ENCODE measurements at regions not wholly inside any gene's neighbourhood (a gene's known extent, or its start where the extent isn't known, plus 50 kb on each side); places are given as distances from the start of the nearest gene placed in this dataset.
"Not testable (repeated sequence)": the region's sequence is repeated elsewhere in the genome, so short reads cannot be mapped to it uniquely, and the experiment has no call there.

DNA sequence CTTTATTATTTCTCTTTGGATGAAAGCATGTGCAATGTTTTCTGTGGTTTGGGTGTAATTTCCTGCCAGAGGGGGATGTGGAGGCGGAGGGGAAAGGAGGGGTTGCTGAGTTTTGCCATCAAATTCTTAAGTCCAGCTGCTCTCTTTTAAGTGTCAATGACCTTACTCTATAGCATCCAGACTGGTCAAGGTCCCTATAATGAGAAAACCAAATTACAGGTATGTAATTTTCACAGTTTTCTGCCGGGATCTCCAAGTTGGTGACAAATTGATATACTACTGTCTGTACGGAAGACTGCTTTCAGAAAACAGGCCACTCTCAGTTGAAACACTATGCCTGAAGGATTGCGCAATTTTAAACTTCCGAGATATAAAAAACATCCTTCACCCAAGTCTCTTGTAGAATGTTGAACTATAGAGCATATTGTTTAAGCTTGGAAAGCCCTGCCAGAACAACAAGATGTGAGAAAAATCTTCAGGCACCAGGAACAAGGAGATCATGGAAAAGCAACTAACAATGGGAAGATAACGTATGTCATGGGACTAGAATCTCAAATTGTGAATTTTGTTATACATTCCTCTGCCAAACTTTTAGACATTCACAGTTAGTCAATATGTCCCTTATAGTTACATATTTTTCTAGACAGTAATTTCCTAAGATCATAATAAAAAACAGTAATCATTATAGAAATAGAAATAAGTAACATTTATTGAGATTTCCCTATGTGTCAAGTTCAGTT is 300.7 kb upstream of the SATB1 start:
- DNase-seq (ENCODE audit: low read depth) = no peak

DNA sequence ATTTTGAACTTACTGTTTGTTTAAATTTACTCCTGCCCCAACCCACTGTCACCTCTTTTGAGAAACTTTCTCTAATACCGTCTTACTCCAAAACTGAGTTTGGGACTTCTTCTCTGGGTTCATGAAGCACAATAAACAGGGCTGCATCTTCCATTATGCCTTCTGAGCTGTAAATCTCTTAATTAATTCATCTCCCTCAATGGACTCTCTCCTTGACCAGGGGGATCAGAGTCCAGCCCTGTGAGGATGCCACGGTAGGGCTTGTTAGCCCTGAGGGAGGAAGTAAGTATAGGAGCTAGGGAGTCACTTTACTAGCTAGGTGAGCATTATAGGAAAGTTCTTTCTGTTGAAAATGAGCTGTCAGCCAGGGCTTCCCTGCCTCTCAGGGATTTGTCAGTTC is 299.3 kb upstream of the SATB1 start:
- no peak for DNase-seq (ENCODE audit: low read depth)
- in situ Hi-C loops (cut with HindIII; ENCODE audit: low pct_unique_long_range_greater_than_20kb, low sequenced_read_pairs) = no loop called here

More for the DNA sequence above, 300.7 kb upstream of the SATB1 start:
- in situ Hi-C loops (cut with HindIII; ENCODE audit: low pct_unique_long_range_greater_than_20kb, low sequenced_read_pairs) = no loop called here

DNA sequence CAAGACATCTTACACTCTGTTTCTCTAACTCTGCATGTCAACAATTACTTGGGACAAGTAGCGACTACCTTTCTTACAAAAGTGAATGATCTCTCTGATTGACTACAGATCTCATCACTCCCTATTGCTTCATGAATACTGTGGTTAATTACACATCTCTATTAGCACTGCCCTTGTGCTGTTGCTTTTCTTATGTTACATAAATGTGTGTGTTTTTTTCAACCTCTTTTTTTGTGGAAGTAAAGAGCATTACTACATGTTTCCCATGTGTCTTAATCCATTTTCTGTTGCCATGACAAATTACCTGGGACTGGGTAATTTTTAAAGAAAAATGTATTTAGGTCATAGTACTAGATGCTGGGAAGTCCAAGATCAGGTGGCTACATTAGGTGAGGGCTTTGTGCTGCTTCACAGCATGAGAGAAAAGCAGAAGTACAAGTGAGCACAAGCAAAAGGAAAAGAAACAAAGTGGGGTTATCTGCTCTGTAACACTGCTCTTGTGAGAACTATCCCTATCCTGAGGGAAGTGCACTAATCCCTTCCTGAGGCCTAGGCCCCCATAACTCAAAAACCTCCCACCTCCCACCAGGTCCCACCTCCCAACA is 298.2 kb upstream of the SATB1 start:
- in situ Hi-C loops (cut with HindIII; ENCODE audit: low pct_unique_long_range_greater_than_20kb, low sequenced_read_pairs) = no loop called here
- no peak for DNase-seq (ENCODE audit: low read depth)

DNA sequence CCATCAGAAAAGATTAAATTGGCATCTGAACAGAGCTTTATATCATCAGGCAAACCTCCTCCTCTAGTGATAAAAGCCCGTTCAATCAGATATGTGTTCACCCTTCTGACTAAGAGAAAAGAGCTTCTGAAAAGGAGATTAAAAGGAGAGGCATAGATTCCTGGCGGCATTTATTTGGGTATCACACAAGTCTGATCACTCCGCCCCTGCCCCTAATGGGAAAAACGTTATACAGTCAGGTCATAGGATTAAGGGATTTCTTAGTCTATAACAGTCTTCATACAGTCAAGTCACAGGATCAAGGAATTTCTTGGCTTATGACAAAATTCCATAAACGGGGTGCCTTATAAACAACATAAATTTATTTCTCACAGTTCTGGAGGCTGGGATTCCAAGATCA is 295.4 kb upstream of the SATB1 start:
- in situ Hi-C loops (cut with HindIII; ENCODE audit: low pct_unique_long_range_greater_than_20kb, low sequenced_read_pairs) = no loop called here
- DNase-seq (ENCODE audit: low read depth) = no peak

DNA sequence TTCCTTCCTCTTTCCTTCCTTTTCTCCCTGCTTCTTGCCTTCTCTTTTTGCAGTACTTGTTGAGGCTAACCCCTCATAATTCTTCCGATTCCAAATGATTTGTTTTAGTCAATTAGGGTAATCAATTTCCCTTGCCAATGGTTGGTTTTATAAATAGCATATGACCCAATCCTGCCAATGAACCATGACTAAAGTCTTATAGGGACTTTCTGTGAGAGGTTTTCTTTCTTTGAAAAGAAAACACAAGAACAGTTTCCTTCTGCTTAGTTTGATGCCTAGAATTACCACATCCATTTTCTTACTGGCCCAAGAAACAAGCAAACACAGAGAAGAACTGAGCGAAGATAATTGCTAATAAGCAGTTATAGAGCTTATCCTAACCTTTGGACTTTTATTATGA is 292.5 kb upstream of the SATB1 start:
- in situ Hi-C loops (cut with HindIII; ENCODE audit: low pct_unique_long_range_greater_than_20kb, low sequenced_read_pairs) = no loop called here
- DNase-seq (ENCODE audit: low read depth) = no peak

DNA sequence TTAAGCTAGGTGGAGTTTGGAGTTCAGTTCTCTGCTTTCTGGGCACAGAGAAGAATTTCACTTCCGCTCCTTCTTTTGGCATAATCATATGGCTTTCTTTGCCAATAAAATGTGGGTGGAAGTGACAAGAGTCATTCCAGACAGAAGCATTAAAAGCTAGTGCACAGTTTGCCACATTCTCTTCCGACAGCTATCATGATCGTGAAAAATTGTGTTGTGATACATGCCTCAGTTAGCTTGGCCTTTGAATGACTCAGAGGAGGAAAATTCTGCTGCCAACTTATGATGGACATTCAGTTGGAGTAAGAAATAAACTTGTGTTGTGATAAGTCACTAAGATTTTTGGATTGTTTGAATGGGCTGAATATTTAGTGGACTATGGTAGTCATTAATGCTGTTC is 291.7 kb upstream of the SATB1 start:
- no peak for DNase-seq (ENCODE audit: low read depth)
- in situ Hi-C loops (cut with HindIII; ENCODE audit: low pct_unique_long_range_greater_than_20kb, low sequenced_read_pairs) = no loop called here

DNA sequence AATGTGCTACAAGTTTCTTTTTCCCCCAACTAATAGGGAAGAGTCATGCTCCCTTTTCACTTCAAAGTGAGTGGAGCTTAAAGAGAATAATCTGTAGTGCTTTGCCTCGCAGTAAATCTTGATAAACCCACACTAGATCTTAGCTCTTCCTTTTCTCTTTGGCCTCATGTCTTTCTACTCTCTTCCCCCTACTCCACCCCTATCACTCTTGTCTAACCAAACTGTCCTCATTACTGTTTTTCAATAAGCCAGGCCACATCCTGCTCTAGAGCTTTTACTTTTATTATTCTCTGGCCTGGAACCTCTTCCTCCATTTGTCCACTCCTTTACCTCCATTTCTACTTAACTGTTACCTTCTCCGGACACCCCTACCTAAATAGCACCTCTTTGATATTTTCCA is 291.0 kb upstream of the SATB1 start:
- in situ Hi-C loops (cut with HindIII; ENCODE audit: low pct_unique_long_range_greater_than_20kb, low sequenced_read_pairs) = no loop called here
- DNase-seq (ENCODE audit: low read depth) = no peak

DNA sequence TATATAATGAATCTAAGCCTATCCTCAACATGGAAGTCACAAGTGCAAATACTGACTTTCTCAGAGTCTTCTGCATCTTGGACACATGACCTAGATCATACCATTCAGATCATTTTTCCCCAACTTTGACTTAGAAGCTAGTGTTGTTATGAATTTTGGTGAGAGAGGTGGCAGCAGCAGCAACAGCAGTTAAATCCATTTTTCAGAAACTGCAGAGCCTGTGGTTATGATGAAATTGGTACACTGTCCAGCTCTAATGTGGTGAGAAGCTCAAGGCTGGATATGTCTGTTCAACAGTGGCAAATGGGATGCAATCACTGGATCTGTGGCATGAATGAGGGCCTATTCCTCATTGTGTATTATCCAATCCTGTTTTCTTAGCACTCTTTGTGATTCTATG is 290.1 kb upstream of the SATB1 start:
- no peak for DNase-seq (ENCODE audit: low read depth)
- in situ Hi-C loops (cut with HindIII; ENCODE audit: low pct_unique_long_range_greater_than_20kb, low sequenced_read_pairs) = no loop called here

DNA sequence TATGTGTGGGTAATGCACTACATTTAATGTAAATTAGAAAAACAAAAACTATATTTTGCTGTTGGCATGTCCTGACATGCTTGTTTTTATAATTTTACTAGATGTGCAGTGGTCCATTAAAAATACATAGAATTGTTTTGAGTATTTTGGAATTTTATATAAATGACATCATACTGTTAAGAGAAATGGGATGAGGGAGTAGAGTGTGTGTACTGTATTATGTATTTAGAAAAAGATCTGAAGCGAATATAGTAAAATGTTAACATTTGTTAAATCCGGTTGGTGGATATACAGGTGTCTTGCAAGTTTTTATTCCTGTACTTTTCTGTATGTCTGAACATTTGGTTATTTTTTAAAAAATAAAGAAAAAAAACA is 288.4 kb upstream of the SATB1 start:
- no peak for DNase-seq (ENCODE audit: low read depth)
- in situ Hi-C loops (cut with HindIII; ENCODE audit: low pct_unique_long_range_greater_than_20kb, low sequenced_read_pairs) = no loop called here

DNA sequence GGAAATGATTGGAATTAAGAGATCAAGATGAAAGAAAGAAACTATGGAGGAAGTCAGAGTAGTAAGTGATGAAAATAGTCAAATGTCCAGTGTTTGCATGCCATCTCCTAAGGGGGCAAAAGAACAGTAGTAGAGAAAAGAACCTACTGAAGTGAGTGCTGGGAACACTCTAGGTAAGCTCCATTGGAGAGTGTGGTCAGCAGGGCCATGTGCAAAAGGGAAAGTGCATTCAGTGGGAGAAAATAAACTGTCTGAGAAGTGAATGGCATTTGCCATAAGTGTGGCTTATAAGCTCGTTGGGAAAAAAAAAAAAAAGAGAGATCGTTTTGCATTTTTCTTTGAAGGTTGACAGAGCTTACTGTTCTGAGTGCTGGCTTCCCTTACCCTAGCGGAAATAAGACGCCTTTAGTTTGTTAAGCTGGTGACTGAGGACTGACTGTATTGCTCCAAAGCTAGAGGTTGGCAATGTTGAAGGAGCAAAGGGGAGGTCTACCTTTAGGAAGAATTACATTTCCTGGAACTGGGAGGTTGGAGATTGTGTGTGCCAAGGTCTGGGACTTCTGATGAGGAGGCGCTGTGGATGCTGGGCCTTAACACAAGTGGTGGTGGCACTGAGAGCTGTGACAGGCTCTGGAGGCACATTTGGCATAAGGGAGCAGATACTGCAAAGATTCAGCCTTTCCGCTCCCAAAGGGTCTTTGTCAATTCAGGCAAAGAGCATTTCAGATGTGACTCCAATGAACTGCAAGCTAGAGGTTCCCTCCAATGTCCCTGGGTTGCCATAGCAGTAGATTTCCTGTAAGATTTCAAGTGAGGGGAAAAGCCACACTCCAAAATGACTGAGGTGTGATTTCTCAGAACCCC is 287.8 kb upstream of the SATB1 start:
- in situ Hi-C loops (cut with HindIII; ENCODE audit: low pct_unique_long_range_greater_than_20kb, low sequenced_read_pairs) = no loop called here

DNA sequence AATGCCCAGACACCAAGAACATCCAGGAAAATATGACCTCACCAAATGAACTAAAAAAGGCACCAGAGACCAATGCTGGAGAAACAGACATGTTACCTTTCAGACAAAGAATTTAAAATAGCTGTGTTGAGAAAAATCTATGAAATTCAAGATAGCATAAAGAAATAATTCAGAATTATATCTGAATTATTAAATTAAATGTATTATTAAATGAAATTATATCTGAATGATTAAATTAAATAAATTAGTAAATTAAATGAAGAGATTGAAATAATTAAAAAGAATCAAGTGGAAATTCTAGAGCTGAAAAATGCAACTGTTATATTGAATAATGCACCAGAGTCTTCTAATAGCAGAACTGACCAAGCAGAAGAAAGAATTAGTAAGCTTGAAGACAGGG is 279.2 kb upstream of the SATB1 start:
- in situ Hi-C loops (cut with HindIII; ENCODE audit: low pct_unique_long_range_greater_than_20kb, low sequenced_read_pairs) = no loop called here
- no peak for DNase-seq (ENCODE audit: low read depth)

More for the DNA sequence above, 287.8 kb upstream of the SATB1 start:
- DNase-seq (ENCODE audit: low read depth) = no peak

DNA sequence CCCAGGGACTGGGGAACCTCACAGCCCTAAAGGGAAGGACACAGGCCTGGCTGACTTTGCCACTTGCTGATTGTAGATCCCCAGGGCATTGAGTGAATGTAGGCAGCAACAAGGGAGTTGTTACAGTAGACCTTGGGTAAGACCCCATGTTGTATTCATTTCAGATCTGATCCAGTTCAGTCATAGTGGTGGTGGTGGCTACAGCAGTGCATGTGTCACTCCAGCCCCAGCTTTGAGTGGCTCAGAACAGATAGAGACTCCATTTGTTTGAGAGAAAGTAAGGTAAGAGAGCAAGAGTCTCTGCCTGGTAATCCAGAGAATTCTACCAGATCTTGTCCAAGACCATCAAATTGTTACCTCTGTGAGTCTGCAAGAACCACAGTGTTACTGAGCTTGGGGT is 278.7 kb upstream of the SATB1 start:
- in situ Hi-C loops (cut with HindIII; ENCODE audit: low pct_unique_long_range_greater_than_20kb, low sequenced_read_pairs) = no loop called here
- no peak for DNase-seq (ENCODE audit: low read depth)

DNA sequence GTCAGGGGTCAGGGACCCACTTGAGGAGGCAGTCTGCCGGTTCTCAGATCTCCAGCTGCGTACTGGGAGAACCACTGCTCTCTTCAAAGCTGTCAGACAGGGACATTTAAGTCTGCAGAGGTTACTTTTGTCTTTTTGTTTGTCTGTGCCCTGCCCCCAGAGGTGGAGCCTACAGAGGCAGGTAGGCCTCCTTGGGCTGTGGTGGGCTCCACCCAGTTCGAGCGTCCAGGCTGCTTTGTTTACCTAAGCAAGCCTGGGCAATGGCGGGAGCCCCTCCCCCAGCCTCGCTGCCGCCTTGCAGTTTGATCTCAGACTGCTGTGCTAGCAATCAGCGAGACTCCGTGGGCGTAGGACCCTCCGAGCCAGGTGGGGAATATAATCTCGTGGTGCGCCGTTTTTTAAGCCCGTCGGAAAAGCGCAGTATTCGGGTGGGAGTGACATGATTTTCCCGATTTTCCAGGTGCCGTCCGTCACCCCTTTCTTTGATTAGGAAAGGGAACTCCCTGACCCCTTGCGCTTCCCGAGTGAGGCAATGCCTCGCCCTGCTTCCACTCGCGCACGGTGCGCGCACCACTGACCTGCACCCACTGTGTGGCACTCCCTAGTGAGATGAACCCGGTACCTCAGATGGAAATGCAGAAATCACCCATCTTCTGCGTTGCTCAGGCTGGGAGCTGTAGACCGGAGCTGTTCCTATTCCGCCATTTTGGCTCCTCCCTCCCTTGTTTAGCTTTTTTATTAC is 268.6 kb upstream of the SATB1 start:
- in situ Hi-C loops (cut with HindIII; ENCODE audit: low pct_unique_long_range_greater_than_20kb, low sequenced_read_pairs); DNase-seq (ENCODE audit: low read depth): not testable (repeated sequence)

DNA sequence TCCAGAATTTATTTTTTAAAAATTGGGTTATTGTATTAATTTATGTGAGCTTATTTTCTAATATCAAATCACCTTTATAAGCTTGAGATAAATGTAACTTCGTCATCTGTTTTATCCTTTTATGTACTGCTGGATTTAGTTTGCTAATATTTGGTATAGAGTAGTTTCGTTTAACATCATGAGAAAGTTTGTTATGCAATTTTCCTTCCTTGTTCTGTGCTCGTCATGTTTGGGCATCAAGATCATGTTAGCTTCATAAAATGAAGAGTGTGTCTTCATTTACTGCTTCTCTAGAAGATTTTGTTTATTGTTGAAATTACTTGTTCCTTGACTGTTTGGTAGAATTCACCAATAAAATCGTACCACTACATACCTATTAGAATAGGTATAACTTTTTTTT is 262.1 kb upstream of the SATB1 start:
- in situ Hi-C loops (cut with HindIII; ENCODE audit: low pct_unique_long_range_greater_than_20kb, low sequenced_read_pairs) = no loop called here

DNA sequence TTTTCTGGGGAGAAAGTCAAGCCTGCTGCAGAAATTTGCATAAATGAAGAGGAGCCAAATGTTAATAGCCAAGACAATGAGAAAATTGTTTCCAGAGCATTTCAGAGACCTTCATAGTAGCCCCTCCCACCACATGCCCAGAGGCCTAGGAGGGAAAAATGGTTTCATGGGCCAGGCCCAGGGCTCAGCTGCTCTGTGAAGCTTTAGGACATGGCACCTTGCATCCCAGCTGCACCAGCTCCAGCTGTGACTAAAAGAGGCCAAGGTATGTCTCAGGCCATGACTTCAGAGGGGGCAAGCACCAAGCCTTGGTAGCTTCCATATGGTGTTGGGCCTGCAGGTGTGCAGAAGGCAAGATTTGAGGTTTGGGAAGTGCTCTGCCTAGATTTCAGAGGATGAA is 258.8 kb upstream of the SATB1 start:
- in situ Hi-C loops (cut with HindIII; ENCODE audit: low pct_unique_long_range_greater_than_20kb, low sequenced_read_pairs) = no loop called here
- no peak for DNase-seq (ENCODE audit: low read depth)

More for the DNA sequence above, 262.1 kb upstream of the SATB1 start:
- DNase-seq (ENCODE audit: low read depth) = no peak

DNA sequence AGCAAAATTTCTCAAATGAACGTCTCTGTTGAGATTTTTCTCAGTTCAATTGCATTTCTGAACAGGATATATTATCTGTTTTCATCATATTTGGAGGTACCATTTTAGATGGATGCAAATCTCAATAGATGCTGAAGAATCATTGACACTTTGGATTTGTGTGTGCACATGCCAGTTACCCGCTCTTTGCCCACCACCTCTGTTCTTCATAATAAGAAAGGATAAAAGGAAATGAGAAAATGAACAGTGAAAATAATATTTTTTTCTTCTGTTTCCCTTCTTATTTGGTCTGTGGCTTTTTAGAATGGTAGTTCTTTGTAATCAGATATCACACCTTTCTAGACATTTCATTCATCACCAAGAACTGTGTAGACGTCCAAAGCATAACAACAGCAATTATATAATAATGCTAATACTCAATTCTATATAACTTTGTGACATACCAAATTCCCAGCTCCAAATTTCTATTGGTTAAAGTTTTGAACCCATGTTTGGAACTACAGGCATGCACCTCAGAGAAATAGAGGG is 256.7 kb upstream of the SATB1 start:
- in situ Hi-C loops (cut with HindIII; ENCODE audit: low pct_unique_long_range_greater_than_20kb, low sequenced_read_pairs) = no loop called here

DNA sequence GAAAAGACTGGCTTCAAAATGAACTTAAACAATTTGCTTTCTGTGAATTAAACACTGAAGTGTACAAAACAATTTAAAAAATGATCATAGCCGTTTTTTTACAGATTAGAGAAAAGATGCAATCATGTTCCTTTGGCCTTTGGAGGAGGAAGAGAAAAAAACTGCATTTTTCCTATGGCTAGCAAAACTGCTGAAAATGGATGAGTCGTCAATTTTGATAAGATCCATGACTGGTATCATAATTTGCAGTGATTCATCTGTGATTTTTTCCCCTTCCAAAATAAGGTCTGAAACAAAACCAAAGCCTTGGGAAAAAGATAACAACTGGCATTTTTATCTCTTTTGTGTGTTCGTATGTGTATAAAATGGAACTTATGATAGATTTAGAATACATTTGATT is 255.6 kb upstream of the SATB1 start:
- no peak for DNase-seq (ENCODE audit: low read depth)
- in situ Hi-C loops (cut with HindIII; ENCODE audit: low pct_unique_long_range_greater_than_20kb, low sequenced_read_pairs) = no loop called here

More for the DNA sequence above, 256.7 kb upstream of the SATB1 start:
- no peak for DNase-seq (ENCODE audit: low read depth)

DNA sequence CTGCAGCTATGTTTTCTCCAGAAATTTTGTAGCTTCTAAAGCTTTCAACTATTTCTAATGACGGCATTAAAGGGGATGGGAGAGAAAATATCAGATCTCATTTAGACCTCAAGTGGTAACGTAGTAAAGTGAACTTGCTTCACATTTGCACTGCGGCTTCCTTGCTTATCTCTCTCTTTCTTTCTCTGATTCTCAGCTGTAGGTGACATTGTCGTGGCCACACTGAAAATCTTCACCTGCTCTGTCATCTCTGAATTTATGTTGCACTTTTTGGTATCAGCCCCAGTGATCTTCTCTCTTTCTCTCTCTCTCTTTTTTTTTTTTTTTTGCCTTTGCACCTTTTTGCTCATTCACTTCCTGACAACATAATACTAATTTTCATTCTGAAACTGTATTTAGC is 254.1 kb upstream of the SATB1 start:
- in situ Hi-C loops (cut with HindIII; ENCODE audit: low pct_unique_long_range_greater_than_20kb, low sequenced_read_pairs) = no loop called here
- DNase-seq (ENCODE audit: low read depth) = no peak
